GM12891 (cell line): ENCODE measurements at regions not wholly inside any gene's neighbourhood (a gene's known extent, or its start where the extent isn't known, plus 50 kb on each side); places are given as distances from the start of the nearest gene placed in this dataset.

Experiments used
- DNase-seq: peaks from one replicate; pipeline ENCODE4 v3.0.0; 2011; ENCODE audit warnings: low spot score; ENCODE audit not compliant: insufficient read length
- FAIRE-seq: peaks from 2 replicates; lab custom pipeline; 2011; peaks lifted over from hg19 to GRCh38; lab: Jason Lieb, UNC
- PAX5 ChIP-seq: IDR thresholded peaks from 2 replicates; pipeline ENCODE4 v1.6.1; 2011; ENCODE audit warnings: low read length, moderate library complexity, mild to moderate bottlenecking; ENCODE audit not compliant: insufficient read depth, severe bottlenecking
- POLR2A ChIP-seq: IDR thresholded peaks from 2 replicates; pipeline ENCODE4 v1.6.1; 2011; ENCODE audit warnings: low read depth, low read length, control low read depth
- POLR2AphosphoS5 ChIP-seq: IDR thresholded peaks from 2 replicates; pipeline ENCODE4 v1.6.1; 2011; ENCODE audit warnings: low read depth, low read length, control low read depth
- POU2F2 ChIP-seq: IDR thresholded peaks from 2 replicates; pipeline ENCODE4 v1.6.1; 2011; ENCODE audit warnings: low read depth, mild to moderate bottlenecking, control low read depth, low read length, moderate library complexity
- SPI1 ChIP-seq: IDR thresholded peaks from 2 replicates; pipeline ENCODE4 v1.6.1; 2011; ENCODE audit warnings: low read depth, low read length, control low read depth
- TAF1 ChIP-seq: IDR thresholded peaks from 2 replicates; pipeline ENCODE4 v1.6.1; 2011; ENCODE audit warnings: low read depth, low read length, control low read depth

DNA sequence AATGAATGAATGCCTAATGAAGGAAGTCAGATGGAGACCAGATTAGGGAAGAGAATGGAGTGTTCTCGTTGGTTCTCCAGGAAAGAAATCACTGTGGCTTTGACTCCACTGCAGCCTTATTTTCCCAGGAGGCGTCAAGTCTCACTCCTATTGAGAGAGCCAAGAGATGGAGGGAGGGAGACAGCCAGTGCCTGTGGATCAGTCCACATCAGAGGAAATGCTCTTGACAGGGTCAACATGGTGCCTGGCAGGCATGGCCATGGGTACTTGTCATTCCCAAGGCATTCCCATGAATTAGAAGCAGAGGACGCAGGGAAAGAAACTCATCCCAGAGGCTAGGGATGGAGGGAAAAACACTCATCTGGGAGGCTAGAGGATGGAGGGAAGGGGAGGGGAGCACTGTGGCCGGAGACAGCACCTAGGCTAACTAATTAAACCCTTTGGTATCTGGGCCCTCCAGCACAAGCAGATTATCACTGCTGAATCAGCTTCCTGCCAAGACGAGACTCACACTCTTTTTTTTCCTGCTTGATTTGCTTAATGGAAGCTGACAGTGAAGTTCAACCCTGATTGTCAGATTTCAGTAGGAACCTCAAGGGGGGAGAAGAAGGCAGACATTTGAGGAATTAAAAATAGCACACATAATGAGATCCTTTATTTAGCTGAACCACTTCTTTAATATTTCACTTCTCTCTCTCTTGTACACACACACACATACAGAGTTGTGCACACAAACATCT, 1233.2 kb upstream of the AUTS2 start:
- FAIRE-seq (no peak), DNase-seq (no peak)
- TF ChIP-seq PAX5 (no peak), POU2F2 (no peak), POLR2A (no peak), TAF1 (no peak), POLR2AphosphoS5 (no peak), SPI1 (no peak)

- DNase-seq: no peak
- no peak for FAIRE-seq
- TF ChIP-seq POLR2A: no peak
- no peak for TF ChIP-seq PAX5
- no peak for TF ChIP-seq TAF1
- no peak for TF ChIP-seq SPI1
- no peak for TF ChIP-seq POU2F2
- no peak for TF ChIP-seq POLR2AphosphoS5
Observed at GRCh38 chr7:68371985-68372384, 1226.3 kb upstream of the AUTS2 start.

GRCh38 chr7:68376131-68376661, 1222.1 kb upstream of the AUTS2 start:
- FAIRE-seq: no peak
- TF ChIP-seq TAF1 (no peak), POLR2AphosphoS5 (no peak), POLR2A (no peak), SPI1 (no peak), PAX5 (no peak), POU2F2 (no peak)
- DNase-seq: no peak

DNA sequence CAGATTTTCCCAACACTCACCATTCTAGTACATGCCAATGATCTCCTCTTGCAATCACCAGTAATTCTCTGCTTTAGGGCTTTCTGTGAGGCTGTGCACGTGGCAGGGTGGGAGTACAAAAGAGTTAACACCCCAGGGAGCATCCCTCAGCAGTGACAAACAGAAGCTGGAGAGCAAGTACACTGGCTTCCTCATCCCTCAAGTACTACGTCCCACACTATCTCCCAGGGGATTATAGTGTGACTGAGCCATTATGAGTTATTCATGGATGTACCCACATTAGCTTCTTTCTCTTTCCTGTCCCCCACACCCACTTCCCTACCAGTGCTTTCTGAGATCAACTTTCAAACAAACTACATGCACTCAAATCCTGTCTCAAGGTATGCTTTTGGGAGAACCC, 1216.5 kb upstream of the AUTS2 start:
- TF ChIP-seq POLR2A: no peak
- no peak for TF ChIP-seq POU2F2
- no peak for TF ChIP-seq PAX5
- TF ChIP-seq TAF1: no peak
- TF ChIP-seq POLR2AphosphoS5: no peak
- no peak for TF ChIP-seq SPI1
- DNase-seq (no peak), FAIRE-seq (no peak)

GRCh38 chr7:68384581-68384980, 1213.7 kb upstream of the AUTS2 start:
- TF ChIP-seq PAX5 (no peak), TAF1 (no peak), POLR2A (no peak), SPI1 (no peak), POLR2AphosphoS5 (no peak), POU2F2 (no peak)
- no peak for FAIRE-seq
- no peak for DNase-seq

DNA sequence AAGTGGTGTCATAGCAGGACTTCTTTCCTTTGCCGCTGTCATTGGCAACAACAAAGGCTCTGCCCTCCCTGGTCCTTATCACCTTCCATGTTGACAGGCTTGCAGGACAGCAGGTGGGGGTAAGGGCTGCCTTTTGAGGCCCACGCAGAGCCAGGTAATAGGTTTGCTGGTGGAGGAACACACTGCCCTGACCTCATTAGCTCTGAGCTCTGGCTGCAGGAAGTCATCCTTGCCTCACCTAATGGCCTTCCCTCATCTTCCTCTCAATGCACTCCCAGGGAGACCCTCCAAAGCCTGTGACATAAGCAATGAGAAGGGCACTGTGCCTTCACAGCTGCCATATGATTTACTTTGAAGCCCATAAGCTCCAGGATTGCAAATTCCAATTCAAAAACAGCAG, 1205.2 kb upstream of the AUTS2 start:
- TF ChIP-seq POU2F2 (no peak), POLR2A (no peak), TAF1 (no peak), PAX5 (no peak), SPI1 (no peak), POLR2AphosphoS5 (no peak)
- FAIRE-seq (no peak), DNase-seq (no peak)

DNA sequence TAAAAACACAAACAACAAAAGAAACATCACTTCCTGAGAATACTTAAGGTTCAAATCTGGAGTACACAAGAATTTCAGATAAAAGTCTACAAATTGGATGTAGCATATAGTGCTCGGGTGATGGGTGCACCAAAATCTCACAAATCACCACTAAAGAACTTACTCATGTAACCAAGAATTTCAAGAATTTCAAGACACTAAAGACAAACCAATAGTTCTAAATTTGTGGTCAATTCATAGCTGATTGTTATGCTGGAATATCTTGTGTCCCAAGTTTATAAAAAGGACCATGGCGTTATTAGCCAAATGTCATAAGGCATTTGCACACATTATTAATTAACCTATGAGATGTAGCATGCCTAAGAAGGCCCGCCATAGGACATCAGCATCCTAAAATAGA, 1204.1 kb upstream of the AUTS2 start:
- no peak for FAIRE-seq
- DNase-seq: no peak
- TF ChIP-seq POU2F2: no peak
- TF ChIP-seq POLR2A: no peak
- no peak for TF ChIP-seq SPI1
- TF ChIP-seq PAX5: no peak
- no peak for TF ChIP-seq POLR2AphosphoS5
- TF ChIP-seq TAF1: no peak

DNA sequence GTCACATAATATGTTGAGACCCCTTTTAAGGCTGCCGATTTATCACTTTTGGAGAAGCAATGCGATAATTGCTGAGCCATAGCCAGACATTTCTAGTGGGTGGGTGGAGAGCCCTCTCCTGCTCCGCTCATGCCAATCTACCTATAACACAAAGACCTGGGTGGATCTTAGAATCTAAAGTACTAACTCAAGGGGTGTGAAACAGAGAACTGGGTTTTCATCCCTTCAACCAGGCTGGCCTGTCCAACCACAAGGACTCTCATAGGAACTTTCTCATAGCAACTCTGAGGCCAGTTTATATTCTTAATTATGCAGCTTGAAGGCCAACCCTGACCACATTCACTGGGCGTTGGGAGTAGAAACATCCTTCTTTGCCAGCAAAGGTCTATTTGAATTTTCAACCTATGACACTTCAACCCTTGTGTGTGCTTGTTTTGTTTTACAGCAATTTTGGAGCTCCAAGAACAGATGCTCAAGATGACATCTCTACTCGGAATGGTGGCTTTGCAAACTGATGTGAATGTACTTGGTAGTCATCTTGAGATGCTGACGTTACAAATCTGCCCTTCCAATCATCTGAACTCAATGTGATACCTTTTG, 1198.2 kb upstream of the AUTS2 start:
- FAIRE-seq (no peak), DNase-seq (no peak)
- no peak for TF ChIP-seq POU2F2
- TF ChIP-seq POLR2AphosphoS5: no peak
- no peak for TF ChIP-seq SPI1
- no peak for TF ChIP-seq PAX5
- no peak for TF ChIP-seq POLR2A
- TF ChIP-seq TAF1: no peak

GRCh38 chr7:68400783-68401182, 1197.5 kb upstream of the AUTS2 start:
- FAIRE-seq (no peak), DNase-seq (no peak)
- TF ChIP-seq POU2F2 (no peak), TAF1 (no peak), SPI1 (no peak), POLR2A (no peak), PAX5 (no peak), POLR2AphosphoS5 (no peak)

DNA sequence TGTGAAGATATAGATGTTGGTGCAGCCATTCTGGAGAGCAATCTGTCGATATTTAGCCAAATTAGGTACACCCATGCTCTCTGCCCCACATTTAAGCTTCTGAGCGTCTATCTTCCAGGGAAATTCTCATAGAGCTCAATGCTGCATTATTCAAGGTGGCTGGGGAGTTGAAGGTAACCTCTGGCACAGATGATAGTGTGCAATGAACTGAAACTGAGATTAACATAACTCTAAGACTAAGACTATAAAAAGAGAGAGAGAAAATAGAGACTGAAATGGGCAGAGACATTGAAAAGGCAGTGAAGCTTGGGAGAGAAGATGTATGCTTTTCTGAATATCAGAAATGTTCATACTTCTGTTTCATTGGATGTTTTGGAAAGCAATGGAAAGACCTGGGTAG, 1197.0 kb upstream of the AUTS2 start:
- no peak for DNase-seq
- TF ChIP-seq POLR2AphosphoS5 (no peak), TAF1 (no peak), PAX5 (no peak), POU2F2 (no peak), POLR2A (no peak), SPI1 (no peak)
- FAIRE-seq: no peak
